Ishikawa (cell line): ENCODE measurements at regions not wholly inside any gene's neighbourhood (a gene's known extent, or its start where the extent isn't known, plus 50 kb on each side); places are given as distances from the start of the nearest gene placed in this dataset.

ENCODE experiments used
- CEBPB ChIP-seq: IDR thresholded peaks from 2 replicates; pipeline ENCODE4 v1.6.1; 2012
- EGR1 ChIP-seq: IDR thresholded peaks from 2 replicates; pipeline ENCODE4 v1.6.1; 2012
- EP300 ChIP-seq: IDR thresholded peaks from 2 replicates; pipeline ENCODE4 v1.6.1; 2012; ENCODE audit warnings: borderline replicate concordance
- FOXM1 ChIP-seq: IDR thresholded peaks from 2 replicates; pipeline ENCODE4 v1.6.1; 2012; ENCODE audit warnings: low read depth, borderline replicate concordance
- RAD21 ChIP-seq: IDR thresholded peaks from 2 replicates; pipeline ENCODE4 v1.6.1; 2012; ENCODE audit warnings: low read depth
- TAF1 ChIP-seq: IDR thresholded peaks from 2 replicates; pipeline ENCODE4 v1.6.1; 2012; ENCODE audit warnings: low read depth, mild to moderate bottlenecking
- TCF12 ChIP-seq: IDR thresholded peaks from 2 replicates; pipeline ENCODE4 v1.6.1; 2012; ENCODE audit warnings: low read depth
- TEAD4 ChIP-seq: IDR thresholded peaks from 2 replicates; pipeline ENCODE4 v1.6.1; 2012
- USF1 ChIP-seq: IDR thresholded peaks from 2 replicates; pipeline ENCODE4 v1.6.1; 2012
- YY1 ChIP-seq: IDR thresholded peaks from 2 replicates; pipeline ENCODE4 v1.6.1; 2012; ENCODE audit warnings: low read depth
- TF ChIP-seq, protein P1 (sequence below): IDR thresholded peaks from 2 replicates; pipeline ENCODE4 v1.6.1; 2012; ENCODE audit warnings: low read depth, mild to moderate bottlenecking
- TF ChIP-seq, protein P2 (sequence below): IDR thresholded peaks from 2 replicates; pipeline ENCODE4 v1.6.1; 2012

DNA sequence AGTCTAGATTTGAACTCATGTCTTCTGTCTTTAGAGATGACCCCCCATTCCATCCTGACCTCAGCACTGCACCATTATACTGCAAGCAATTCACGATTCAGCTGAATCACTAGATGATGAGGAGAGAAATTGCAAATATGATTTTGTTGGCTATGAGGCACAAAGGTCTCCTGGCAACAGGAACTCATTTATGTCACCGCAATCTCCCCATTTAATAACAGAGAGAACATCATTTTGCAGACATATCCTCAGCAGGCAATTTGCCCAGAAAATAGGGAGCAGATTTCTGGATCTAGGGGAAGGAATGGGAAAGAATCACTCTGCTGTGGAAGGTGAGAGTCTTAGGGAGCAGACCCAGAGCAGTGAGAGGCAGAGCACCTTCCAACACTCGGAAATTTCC is 303.0 kb downstream of the PAX1 start:
- no peak for TF ChIP-seq USF1
- TF ChIP-seq EP300 = no peak
- no peak for TF ChIP-seq FOXM1
- TF ChIP-seq RAD21 = no peak
- no peak for TF ChIP-seq CEBPB
- TF ChIP-seq, protein P1, sequence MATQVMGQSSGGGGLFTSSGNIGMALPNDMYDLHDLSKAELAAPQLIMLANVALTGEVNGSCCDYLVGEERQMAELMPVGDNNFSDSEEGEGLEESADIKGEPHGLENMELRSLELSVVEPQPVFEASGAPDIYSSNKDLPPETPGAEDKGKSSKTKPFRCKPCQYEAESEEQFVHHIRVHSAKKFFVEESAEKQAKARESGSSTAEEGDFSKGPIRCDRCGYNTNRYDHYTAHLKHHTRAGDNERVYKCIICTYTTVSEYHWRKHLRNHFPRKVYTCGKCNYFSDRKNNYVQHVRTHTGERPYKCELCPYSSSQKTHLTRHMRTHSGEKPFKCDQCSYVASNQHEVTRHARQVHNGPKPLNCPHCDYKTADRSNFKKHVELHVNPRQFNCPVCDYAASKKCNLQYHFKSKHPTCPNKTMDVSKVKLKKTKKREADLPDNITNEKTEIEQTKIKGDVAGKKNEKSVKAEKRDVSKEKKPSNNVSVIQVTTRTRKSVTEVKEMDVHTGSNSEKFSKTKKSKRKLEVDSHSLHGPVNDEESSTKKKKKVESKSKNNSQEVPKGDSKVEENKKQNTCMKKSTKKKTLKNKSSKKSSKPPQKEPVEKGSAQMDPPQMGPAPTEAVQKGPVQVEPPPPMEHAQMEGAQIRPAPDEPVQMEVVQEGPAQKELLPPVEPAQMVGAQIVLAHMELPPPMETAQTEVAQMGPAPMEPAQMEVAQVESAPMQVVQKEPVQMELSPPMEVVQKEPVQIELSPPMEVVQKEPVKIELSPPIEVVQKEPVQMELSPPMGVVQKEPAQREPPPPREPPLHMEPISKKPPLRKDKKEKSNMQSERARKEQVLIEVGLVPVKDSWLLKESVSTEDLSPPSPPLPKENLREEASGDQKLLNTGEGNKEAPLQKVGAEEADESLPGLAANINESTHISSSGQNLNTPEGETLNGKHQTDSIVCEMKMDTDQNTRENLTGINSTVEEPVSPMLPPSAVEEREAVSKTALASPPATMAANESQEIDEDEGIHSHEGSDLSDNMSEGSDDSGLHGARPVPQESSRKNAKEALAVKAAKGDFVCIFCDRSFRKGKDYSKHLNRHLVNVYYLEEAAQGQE = no peak
- no peak for TF ChIP-seq EGR1
- no peak for TF ChIP-seq TAF1
- no peak for TF ChIP-seq TEAD4
- no peak for TF ChIP-seq YY1
- TF ChIP-seq TCF12 = no peak
- TF ChIP-seq, protein P2, sequence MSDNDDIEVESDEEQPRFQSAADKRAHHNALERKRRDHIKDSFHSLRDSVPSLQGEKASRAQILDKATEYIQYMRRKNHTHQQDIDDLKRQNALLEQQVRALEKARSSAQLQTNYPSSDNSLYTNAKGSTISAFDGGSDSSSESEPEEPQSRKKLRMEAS = no peak
